ENCODE measurements at regions not wholly inside any gene's neighbourhood (a gene's known extent, or its start where the extent isn't known, plus 50 kb on each side); places are given as distances from the start of the nearest gene placed in this dataset.

GRCh38 chr9:36728651-36729520 is 156.2 kb downstream of the MELK start:
- H3K27ac ChIP-seq, result no peak overlapping the region
- peak; percentile 68 for DNase-seq
- H3K36me3 ChIP-seq (replicated peaks), result no peaks in the 10 kb centered on the region
- H3K4me3 ChIP-seq (ENCODE audit: low read depth, low read length), result no peak overlapping the region
- TF ChIP-seq CTCF (IDR thresholded peaks at IDR 0.05; ENCODE audit: low read depth, low read length, missing control alignments), result peak; percentile 95
- H3K27me3 ChIP-seq (replicated peaks), result peaks cover 3% of the 10 kb centered on the region
- in situ Hi-C loops (cut with HindIII; ENCODE audit: low pct_ligation_motif_present, low sequenced_read_pairs), result no loop called here

- in situ Hi-C loops (cut with HindIII; ENCODE audit: low pct_ligation_motif_present, low sequenced_read_pairs), result no loop called here
- no peak for TF ChIP-seq CTCF (IDR thresholded peaks at IDR 0.05; ENCODE audit: low read depth, low read length, missing control alignments)
- no peak for DNase-seq
These were observed 157.2 kb downstream of the MELK start for GRCh38 chr9:36729906-36730305.

GRCh38 chr9:36730414-36730813 is 157.7 kb downstream of the MELK start:
- peaks cover 3% of the 10 kb centered on the region for H3K27me3 ChIP-seq (replicated peaks)
- no peak for TF ChIP-seq CTCF (IDR thresholded peaks at IDR 0.05; ENCODE audit: low read depth, low read length, missing control alignments)
- no peaks in the 10 kb centered on the region for H3K36me3 ChIP-seq (replicated peaks)
- no peak overlapping the region for H3K4me3 ChIP-seq (ENCODE audit: low read depth, low read length)
- in situ Hi-C loops (cut with HindIII; ENCODE audit: low pct_ligation_motif_present, low sequenced_read_pairs), result no loop called here
- H3K27ac ChIP-seq, result no peak overlapping the region
- DNase-seq, result no peak

More at GRCh38 chr9:36729906-36730305, 157.2 kb downstream of the MELK start:
- H3K36me3 ChIP-seq (replicated peaks), result no peaks in the 10 kb centered on the region
- peaks cover 3% of the 10 kb centered on the region for H3K27me3 ChIP-seq (replicated peaks)
- no peak overlapping the region for H3K27ac ChIP-seq
- no peak overlapping the region for H3K4me3 ChIP-seq (ENCODE audit: low read depth, low read length)

- H3K27me3 ChIP-seq (replicated peaks), result peaks cover 3% of the 10 kb centered on the region
- H3K36me3 ChIP-seq (replicated peaks), result no peaks in the 10 kb centered on the region
- no peak overlapping the region for H3K27ac ChIP-seq
- H3K4me3 ChIP-seq (ENCODE audit: low read depth, low read length), result no peak overlapping the region
- no peak for DNase-seq
- TF ChIP-seq CTCF (IDR thresholded peaks at IDR 0.05; ENCODE audit: low read depth, low read length, missing control alignments), result no peak
- in situ Hi-C loops (cut with HindIII; ENCODE audit: low pct_ligation_motif_present, low sequenced_read_pairs), result no loop called here
These were observed 158.6 kb downstream of the MELK start for GRCh38 chr9:36731068-36731956.

- H3K36me3 ChIP-seq (replicated peaks), result no peaks in the 10 kb centered on the region
- DNase-seq, result no peak
- in situ Hi-C loops (cut with HindIII; ENCODE audit: low pct_ligation_motif_present, low sequenced_read_pairs), result no loop called here
- no peak overlapping the region for H3K4me3 ChIP-seq (ENCODE audit: low read depth, low read length)
- TF ChIP-seq CTCF (IDR thresholded peaks at IDR 0.05; ENCODE audit: low read depth, low read length, missing control alignments), result no peak
- H3K27ac ChIP-seq, result no peak overlapping the region
- peaks cover 8% of the 10 kb centered on the region for H3K27me3 ChIP-seq (replicated peaks)
These were observed 162.0 kb downstream of the MELK start for GRCh38 chr9:36734737-36735136.
